NCI-H510A (cell line): ENCODE measurements at regions not wholly inside any gene's neighbourhood (a gene's known extent, or its start where the extent isn't known, plus 50 kb on each side); places are given as distances from the start of the nearest gene placed in this dataset.
"Not testable (repeated sequence)": the region's sequence is repeated elsewhere in the genome, so short reads cannot be mapped to it uniquely, and the experiment has no call there.

Experiments
- DNase-seq: peaks from one replicate; lab custom pipeline; 2025; lab: John Stamatoyannopoulos, UW

DNA sequence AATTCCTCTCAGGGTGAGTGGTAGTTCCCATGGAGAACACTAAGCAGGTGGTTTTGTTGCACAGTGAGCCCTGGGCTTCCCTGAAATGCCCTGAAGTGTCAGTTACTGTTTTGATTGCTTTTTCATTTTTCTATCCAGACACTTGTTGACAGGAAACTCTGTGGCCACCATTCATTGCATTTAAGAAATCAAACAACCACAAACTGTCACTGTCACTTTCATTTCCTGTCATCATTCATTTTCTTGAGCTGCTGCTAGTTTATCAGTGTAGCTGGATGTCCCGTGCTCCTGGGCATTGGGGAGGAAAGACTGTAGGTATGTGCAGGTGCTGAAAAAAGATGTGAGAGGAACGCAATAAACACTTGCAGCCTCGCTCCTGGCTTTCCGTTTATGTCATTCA, 891.6 kb upstream of the ZEB2 start:
- DNase-seq = peak; percentile 13

DNA sequence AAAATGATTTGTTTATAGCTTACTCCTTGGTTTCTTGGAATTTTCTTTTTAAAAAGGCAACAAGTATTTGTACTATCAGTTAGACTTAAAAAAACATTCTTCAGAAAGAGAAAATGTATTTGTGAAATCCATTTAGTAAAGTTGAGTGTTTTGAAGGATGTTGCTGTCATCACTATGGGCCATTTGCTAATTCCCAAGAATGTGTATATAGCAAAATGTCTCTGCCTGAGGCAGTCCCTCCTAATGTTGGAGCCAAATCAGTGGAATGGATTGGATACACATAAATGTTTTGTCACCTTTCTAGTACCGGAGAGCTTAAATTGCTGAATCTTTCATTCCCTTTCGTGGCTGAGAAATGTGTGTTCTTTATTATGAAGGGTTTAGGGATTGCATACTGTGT, 890.2 kb upstream of the ZEB2 start:
- no peak for DNase-seq

DNA sequence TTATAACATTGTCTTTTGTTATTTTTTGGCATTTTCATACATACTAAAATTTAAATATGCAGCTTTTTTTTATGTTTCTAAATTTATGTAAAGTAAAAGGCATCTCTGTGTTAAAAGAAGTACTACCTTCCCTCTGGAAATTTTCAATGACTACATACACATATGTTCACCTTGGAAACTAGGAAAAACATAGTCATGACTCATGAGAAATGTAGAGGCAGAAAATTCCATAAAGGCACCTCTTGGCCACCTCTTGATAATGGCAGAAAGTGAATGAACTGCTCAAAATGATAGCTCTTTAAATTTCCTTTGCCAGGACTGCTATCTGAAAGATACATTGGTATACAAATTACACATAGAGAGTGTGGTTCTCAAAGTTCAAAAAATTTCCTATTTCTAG, 889.1 kb upstream of the ZEB2 start:
- no peak for DNase-seq

DNA sequence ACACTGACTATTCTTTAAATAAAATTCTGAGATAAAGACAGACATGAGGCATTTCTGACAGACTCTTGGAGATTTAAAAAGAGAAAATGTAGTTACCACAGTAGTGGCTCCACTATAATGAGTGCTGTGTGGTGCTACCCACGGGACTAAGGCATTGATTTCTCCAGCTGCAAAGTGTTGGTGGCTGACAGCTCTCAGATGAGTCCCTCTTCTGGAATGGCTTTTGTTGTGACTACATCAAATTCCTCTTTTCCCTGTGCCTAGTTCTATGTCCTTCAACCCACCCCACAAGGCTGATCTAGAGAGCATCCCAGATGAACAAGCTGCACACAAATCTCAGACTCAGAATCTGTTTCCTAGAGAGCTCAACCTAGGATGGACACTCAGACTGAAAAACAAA, 884.8 kb upstream of the ZEB2 start:
- no peak for DNase-seq

DNA sequence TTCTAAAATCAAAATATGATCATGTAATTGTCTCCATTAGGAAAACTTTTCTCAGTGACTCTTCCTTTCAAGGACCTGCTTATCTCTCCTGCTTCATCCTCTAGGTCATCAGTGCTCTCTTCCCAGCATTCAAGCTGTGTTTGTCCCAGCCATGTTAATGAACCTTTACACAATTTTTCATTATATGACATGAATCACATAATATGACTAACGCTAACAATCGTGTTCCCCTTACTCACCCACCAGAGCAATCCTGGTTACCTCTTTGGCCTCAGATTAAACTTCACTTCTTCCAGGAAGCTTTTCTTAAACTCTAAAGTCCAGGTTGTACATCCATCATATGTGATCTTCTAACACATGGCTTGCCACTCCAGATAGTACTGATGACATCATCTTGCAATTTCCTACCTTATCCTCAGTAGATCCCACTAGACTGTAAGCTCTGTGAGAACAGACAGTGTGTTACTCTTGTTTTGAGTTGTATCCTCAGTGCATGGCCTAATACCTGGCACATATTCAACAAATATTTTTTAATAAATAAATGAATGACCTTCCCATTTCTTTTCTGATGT, 882.9 kb upstream of the ZEB2 start:
- no peak for DNase-seq

DNA sequence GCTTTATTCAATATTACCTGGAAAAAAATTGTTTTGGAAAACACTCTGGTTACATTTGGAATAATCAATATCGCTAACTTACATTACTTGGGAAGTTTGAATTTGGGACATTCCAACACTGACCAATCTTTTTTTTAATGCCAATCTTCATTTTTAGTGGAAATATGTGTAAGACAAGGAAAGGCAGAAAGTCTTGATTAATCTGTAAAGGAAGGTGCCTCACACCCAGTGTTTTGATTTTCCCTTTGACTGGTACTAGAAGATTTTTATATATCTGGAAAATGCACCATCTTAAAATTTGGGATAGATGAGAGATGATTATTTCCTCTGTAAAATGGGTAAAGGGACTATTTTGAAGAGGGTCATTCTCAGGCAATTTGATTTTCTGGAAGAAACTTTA, 879.2 kb upstream of the ZEB2 start:
- no peak for DNase-seq

DNA sequence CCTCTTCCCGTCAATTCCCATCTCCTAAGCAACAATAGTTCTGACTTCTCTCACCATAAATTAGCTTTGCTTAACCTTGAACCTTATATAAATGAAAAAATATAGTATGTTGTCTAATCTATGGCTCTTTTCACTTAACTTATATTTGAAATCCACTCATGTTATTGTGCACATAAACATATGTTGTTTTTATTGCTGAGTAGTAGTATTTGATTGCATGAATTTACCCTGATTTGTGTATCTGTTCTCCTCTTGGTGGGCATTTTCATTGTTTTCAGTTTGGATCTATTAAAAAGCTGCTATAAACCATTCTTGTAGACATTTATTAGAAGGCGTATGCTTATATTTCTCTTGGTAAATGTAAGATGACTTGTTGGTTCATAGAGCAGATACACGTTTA, 874.3 kb upstream of the ZEB2 start:
- DNase-seq = no peak

DNA sequence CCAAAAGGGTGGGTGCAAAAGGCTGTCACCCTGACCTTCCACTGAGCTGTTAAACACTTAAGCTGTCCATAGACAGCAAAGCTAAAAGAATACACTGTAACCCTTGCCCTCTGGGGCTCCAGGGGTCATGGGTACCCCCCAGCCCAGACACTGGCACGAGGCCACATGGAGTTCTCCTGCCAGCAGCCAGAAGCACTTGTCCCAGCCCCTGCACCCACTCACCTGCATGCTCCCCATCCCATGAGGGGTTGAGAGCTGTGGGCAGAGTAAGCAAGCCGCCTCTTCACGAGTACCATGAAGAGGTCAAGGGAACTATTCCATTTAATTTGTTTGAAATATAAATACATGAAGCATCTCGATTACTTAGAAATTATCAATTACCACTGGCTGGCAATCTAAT, 867.1 kb upstream of the ZEB2 start:
- DNase-seq = no peak

DNA sequence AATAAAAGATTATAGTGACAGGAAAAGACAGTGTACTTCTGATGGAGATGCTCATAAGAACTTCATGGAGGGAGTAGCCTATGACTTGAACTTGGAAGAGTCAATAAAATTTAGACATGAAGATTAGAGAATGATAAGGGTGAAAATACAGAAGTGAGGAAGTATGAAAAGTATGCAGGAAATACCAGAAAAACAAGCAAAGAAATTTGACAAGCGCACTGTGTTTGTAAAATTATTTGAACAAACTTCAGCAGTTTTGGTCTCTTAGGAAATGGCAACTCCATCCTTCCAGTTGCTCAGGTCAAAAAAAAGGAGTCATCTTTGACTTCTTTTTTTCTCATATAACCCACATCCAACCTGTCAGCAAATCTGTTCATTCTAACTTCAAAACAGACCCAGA, 864.0 kb upstream of the ZEB2 start:
- DNase-seq = no peak

DNA sequence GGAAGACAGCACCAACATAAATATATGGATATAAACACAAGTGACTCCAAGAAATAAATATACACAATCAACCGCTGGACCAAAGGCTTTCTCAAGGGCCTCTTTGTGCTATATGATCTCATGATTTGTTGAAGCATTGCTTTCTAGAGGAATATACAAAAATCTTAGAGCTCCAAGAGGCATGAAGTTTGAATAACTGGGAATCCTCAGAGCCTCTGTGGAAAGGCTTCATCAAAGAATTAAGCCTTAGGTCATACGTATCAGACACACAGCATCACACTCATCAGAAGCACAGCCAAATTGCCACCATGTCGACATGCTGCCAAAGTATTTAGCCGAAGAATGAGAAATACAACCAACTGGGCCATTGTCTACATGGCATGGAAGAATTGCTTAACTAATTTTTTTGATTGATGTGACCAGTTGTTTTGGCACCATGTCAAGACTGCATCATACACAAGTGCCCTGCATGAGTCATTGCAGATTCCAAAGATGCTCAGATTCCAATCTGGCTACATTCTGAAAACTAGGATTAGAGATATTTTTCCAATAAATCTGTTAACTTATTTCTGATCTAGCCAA, 860.6 kb upstream of the ZEB2 start:
- no peak for DNase-seq

DNA sequence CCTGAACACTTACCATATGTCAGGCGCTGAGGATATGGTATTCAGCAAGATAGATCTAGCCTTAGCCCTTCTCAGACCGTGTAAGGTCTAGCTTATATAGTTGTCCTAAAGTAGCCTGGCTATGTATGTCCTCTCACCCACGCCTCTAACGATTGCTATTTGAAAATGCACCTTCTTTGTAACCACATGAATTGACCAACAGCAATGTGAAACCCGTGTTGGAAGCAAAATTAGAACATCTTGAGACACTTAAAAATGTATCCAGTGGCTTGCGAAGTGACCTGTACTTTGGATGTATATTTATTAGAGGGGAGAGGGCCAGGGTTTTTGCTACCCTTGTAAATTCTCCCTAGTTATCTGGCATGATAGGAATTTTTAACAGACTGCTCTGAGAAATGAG, 860.0 kb upstream of the ZEB2 start:
- DNase-seq = no peak

DNA sequence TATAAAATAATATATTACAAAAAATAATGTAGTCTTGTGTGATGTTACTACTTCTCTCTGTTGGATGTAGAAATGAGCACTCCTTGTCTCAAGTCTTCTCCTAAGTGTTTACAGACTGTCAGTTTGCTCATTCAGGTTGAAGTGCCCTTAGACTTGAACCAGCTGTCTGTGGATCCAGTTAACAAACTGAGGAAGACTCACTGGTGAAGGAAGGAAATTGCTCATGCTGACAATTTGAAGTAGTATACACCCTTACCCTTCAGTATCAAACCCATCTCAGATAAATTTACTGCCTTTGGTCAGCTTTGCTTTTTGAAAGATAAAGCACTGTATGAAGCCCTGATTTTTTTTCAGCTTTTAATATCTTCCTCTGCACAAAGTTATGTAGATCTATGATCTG, 854.2 kb upstream of the ZEB2 start:
- no peak for DNase-seq

DNA sequence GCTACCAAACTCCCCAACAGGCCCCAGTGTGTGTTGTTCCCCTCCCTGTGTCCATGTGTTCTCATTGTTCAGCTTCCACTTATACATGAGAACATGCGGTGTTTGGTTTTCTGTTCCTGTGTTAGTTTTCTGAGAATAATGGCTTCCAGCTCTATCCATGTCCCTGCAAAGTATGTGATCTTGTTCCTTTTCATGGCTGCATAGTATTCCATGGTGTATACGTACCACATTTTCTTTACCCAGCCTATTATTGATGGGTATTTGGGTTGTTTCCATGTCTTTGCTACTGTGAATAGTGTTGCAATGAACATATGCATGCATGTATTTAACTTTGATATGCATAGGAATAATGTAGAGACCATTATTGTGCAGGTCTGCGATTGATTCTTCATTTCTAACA, 847.4 kb upstream of the ZEB2 start:
- DNase-seq = not testable (repeated sequence)

DNA sequence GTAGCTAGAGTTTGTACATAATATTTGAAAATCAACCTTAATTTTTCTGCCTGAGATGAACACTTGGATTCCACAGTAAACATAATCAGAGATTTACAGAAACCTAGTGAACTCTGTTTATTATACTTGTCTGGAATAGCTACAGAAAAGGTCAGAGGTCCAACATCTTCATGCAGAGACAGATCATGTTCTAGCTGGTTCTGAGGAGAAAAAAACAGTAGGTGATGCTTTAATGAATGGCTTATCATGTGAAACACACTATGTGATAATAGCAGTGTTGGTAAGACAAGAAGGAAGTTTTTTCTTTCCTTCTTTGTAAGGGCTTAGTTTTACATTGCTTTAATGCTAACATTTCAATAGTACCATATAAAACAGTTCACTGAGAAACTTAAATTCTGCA, 846.4 kb upstream of the ZEB2 start:
- no peak for DNase-seq

DNA sequence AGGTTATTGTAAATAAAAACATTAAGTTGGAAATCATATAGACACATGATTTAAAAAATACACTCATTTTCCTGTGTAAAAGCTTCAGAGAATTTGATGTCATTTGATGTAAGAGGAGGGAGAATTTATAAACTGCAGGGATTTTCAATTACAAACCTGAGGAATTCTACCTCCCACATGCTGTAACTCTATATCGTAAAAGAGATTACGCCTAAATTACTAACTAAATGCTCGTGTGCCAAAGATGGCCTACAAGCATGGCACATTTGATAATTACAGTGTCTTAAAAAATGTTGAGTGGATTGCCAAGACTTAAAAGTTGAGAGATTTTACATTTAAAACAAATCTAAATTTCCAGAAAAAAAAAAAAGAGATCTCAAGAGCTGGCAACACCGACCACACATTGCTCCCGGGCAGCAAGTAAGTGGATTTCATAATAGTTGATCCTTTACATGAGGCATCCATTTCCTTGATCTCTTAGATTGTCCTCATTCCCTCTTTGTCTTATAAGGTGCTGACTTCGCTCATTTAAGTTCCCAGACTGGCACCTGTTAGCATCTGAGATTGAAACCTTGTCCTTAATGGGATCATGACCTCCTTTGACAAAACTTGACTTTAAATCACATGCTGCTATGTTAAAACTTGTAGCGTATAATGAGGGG, 840.3 kb upstream of the ZEB2 start:
- no peak for DNase-seq

DNA sequence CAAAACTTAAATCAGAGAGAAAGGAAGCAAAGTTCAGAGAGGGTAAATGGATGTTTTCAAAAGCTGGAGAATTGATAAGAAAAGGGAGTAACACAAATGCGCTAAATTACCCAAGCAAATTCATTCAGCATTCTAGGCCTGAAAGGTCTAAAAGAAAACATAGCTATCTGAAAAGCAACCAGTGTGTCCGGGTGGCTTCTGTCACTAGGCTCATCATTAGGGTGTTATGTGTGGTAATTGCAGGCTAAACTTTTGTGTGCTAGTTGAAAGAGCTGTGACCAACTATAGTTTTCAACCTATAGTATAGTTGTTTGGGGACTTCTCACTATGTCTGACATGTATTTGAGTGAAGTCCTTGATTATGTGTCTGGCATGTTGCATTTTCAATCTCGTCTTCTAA, 839.6 kb upstream of the ZEB2 start:
- DNase-seq = no peak

DNA sequence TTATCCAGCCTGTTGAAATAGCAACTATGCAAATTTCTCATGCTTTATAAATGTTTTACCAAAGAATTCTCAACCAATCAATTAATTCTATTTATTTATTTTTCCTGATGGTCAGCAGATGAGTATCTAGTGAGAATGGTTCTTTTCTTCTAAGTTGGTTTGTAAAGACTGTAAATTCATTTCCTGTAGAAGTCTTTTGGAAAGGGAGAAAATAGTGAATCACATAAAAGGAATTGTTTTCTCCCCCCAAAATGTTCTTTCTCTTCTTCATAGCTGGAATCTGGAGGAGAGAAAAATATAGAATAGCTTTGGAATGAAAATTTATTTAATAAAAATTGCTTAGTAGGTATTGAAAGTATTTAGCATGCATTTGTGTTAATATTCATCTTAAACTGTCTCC, 836.1 kb upstream of the ZEB2 start:
- no peak for DNase-seq

DNA sequence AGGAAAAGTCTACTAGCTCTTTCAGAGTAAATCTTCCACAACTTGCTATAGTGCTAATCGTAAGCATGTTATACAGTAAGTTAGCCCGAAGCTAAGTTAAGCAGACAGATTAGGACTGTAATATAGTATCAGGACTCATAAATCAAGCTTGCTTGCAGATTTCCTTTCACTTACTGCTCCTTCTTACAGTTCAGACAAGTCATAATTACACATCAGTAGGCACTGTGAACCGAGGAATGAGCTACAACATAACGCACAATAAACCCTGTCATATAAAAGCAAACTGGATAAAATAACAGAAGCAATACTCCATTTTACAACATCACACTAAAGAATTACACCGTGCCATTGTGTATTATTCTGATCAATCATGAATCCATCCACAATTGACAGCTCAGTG, 832.6 kb upstream of the ZEB2 start:
- DNase-seq = no peak

DNA sequence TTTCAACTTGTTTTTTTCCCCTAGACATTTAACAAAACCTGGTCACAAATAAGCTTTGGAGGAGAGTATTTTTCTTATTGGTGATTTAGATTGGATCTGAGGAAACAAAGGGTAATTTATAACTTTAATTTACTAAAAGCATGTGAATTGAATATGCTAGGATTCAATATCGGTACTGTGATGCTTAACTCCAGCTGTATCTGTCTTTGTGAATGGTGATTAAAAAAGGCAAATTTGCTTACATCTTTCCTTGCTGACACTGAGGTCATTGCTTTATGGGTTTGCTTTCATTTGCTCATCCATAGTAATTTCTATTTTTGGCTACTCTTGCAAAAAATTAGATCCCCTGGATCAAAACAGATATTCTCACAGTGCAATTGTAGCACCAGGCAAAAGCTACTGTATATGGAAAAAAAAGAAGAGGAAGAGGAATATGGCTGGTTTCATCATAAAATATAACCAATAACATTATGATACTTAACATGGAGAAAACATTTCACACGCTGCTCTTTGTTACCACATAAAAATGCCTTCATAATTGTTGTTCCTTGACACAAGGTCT, 832.0 kb upstream of the ZEB2 start:
- DNase-seq = no peak

DNA sequence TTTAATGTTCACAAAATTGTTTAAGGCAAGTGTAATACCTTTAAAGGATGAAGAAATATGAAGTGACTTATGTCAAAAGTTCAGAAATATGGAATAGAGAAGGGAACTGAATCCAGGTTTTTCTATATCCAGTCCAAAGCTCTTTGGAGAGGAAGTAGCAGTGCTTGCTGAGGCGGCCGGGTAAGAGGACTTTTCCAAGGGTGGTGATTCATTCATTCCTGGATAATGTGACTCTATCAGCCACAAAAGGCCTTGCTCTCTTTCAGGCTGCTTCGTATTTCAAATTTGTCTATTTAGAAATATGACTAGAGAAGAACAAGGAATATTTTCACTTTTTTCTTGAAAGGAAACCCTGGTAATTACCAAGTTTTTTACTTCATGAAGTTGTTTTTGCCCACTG, 830.1 kb upstream of the ZEB2 start:
- DNase-seq = no peak

DNA sequence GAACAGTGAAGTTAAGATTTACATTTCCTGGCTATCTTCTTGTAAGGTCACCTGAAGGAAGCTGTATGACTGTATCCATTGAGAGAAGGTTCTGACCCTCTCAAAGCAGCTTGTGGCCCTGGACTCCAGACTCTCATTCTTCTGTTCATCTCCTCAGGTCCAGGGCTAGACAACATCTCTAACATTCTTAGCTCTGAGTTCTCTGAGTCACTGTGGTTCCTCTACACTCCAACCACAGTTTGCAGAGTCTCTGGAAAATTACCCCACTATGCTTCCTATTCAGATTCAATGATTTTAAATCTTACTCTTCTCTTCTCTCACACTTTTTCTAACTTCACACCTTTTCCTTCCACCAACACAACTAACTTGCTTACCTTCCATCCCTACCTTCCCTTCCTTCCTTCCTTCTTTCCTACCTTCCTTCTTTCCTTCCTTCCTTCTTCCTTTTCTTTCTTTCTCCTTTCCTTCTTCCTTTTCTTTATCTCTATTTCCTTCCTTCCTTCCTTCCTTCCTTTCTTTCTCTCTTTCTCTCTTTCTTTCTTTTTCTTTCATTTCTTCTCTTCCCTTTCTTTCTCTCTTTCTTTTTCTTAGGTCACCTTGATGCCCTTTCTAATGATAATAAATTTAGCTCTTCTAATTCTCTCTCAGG, 824.3 kb upstream of the ZEB2 start:
- DNase-seq = no peak

DNA sequence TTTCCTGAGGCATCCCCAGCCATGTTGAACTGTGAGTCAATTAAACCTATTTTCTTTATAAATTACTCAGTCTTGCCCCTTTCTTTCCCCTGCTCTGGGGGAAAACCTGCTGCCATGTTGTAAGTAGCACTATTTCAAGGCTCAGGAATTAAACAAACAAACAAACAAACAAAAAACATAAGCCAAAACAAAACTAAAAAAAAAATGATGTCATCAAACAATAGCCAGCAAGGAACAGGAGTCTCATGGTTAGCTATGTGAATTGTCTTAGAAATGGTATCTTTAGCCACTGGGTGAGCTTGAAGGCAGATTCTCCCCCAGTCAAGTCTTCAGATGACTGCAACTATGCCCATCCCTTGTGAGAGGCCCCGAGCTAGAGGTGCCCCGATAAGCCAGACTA, 823.4 kb upstream of the ZEB2 start:
- DNase-seq = no peak

DNA sequence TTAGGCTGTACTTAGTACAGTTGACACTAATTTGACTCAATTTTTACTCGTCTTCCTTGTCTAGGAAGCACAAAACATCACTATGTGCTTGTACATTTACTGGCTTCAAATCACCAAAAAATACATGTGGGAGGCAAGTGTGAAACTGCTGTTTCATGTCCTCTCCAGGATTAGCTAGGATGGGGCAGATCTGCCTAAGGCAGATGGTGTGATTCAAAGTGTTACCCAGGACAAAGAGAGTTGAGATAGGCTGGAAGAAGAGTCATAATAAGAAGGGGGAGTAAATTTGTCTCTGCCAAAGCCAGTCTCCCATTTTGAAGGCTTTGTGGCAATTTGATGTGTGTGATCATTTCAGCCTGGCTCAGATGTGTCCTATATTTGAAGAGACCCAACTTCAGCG, 821.6 kb upstream of the ZEB2 start:
- no peak for DNase-seq
